22Rv1 (cell line): ENCODE measurements at regions not wholly inside any gene's neighbourhood (a gene's known extent, or its start where the extent isn't known, plus 50 kb on each side); places are given as distances from the start of the nearest gene placed in this dataset.

Experiments used
- ZFX ChIP-seq: fragments of 450-650 bp; IDR thresholded peaks from 2 replicates; pipeline ENCODE4 v1.6.1; 2017; ENCODE audit warnings: antibody characterized with exemption, borderline replicate concordance
- TF ChIP-seq, protein P1 (sequence below): fragments of 450-650 bp; IDR thresholded peaks from 2 replicates; pipeline ENCODE4 v1.5.1; 2017; ENCODE audit warnings: mild to moderate bottlenecking

DNA sequence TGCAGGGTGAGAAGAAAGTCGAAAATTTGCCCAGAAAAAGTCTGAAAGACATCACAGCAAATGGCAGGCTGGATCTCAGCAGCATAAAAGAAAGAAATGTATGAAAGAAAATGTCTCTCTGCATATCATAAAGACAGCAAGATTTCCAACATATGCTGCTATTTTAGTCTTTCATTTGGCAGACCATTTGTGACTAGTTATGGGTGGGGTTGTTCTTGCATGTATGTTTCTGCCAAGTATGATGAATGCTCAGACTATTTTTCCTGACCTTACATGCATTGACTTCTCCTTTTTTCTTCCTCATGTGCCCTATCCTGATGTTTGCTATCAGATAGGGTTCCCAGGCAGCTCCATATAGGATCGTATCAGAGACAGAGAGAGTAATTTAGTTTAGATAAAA lies 58.5 kb upstream of the PARD3B start:
- TF ChIP-seq, protein P1, sequence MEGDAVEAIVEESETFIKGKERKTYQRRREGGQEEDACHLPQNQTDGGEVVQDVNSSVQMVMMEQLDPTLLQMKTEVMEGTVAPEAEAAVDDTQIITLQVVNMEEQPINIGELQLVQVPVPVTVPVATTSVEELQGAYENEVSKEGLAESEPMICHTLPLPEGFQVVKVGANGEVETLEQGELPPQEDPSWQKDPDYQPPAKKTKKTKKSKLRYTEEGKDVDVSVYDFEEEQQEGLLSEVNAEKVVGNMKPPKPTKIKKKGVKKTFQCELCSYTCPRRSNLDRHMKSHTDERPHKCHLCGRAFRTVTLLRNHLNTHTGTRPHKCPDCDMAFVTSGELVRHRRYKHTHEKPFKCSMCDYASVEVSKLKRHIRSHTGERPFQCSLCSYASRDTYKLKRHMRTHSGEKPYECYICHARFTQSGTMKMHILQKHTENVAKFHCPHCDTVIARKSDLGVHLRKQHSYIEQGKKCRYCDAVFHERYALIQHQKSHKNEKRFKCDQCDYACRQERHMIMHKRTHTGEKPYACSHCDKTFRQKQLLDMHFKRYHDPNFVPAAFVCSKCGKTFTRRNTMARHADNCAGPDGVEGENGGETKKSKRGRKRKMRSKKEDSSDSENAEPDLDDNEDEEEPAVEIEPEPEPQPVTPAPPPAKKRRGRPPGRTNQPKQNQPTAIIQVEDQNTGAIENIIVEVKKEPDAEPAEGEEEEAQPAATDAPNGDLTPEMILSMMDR = no peak
- TF ChIP-seq ZFX = no peak
